SU-DHL-6 (cell line): ENCODE measurements at regions not wholly inside any gene's neighbourhood (a gene's known extent, or its start where the extent isn't known, plus 50 kb on each side); places are given as distances from the start of the nearest gene placed in this dataset.

Experiments
- H2AFZ ChIP-seq: fragments of 200-600 bp; sonication (generic); 2 replicates; pipeline ENCODE4 v1.6.1; 2014; ENCODE audit warnings: low read depth, mild to moderate bottlenecking, moderate library complexity, mixed read lengths, antibody characterized with exemption, low read length; ENCODE audit not compliant: severe bottlenecking
- H3F3A ChIP-seq: fragments of 200-600 bp; shearing (Covaris generic); 2 replicates; pipeline ENCODE4 v1.6.0; 2016; ENCODE audit warnings: antibody characterized with exemption, mild to moderate bottlenecking; ENCODE audit not compliant: insufficient read depth
- H3K27ac ChIP-seq: fragments of 200-600 bp; sonication (generic); 2 replicates; pipeline ENCODE4 v1.5.1; 2016; ENCODE audit warnings: low read depth, mild to moderate bottlenecking, low read length, moderate library complexity, mixed read lengths
- H3K27me3 ChIP-seq: fragments of 200-600 bp; sonication (generic), shearing (Covaris generic); 2 replicates; pipeline ENCODE4 v1.6.0; 2014; ENCODE audit warnings: mild to moderate bottlenecking, low read length
- H3K36me3 ChIP-seq: fragments of 200-600 bp; sonication (generic); 2 replicates; pipeline ENCODE4 v1.6.1; 2014; ENCODE audit warnings: mild to moderate bottlenecking, low read length, mixed read lengths
- H3K4me2 ChIP-seq: fragments of 300-600, 200-600 bp; shearing (Covaris generic), sonication (generic); 2 replicates; pipeline ENCODE4 v1.6.0; 2014; ENCODE audit warnings: low read length, low read depth, mild to moderate bottlenecking; ENCODE audit not compliant: poor library complexity, severe bottlenecking
- H3K4me3 ChIP-seq: fragments of 200-600 bp; sonication (generic); 2 replicates; pipeline ENCODE4 v1.5.1; 2014; ENCODE audit warnings: antibody characterized with exemption, low read length, mild to moderate bottlenecking, mixed read lengths; ENCODE audit not compliant: insufficient read depth, poor library complexity, severe bottlenecking
- H3K79me2 ChIP-seq: fragments of 200-600 bp; sonication (generic); 2 replicates; pipeline ENCODE4 v1.6.1; 2014; ENCODE audit warnings: mild to moderate bottlenecking, low read length, moderate library complexity; ENCODE audit not compliant: insufficient read depth
- H3K9ac ChIP-seq: fragments of 200-600 bp; sonication (generic); 2 replicates; pipeline ENCODE4 v1.7.0; 2014; ENCODE audit warnings: mild to moderate bottlenecking, low read length
- H3K9me2 ChIP-seq: fragments of 200-600 bp; sonication (generic); replicated peaks from 2 replicates; pipeline ENCODE4 v1.6.1; 2014; ENCODE audit warnings: low read length; ENCODE audit not compliant: insufficient read depth
- H3K9me3 ChIP-seq: fragments of 200-600 bp; sonication (generic); 2 replicates; pipeline ENCODE4 v1.6.1; 2014; ENCODE audit warnings: low read length, mixed read lengths; ENCODE audit not compliant: insufficient read depth
- H4K20me1 ChIP-seq: fragments of 200-600 bp; sonication (generic); 2 replicates; pipeline ENCODE4 v1.6.1; 2014; ENCODE audit warnings: low read depth, mild to moderate bottlenecking, antibody characterized with exemption, low read length, moderate library complexity, mixed read lengths
- CTCF ChIP-seq: fragments of 200-600 bp; sonication (generic); IDR thresholded peaks from one replicate; pipeline ENCODE4 v1.5.1; 2017; ENCODE audit warnings: antibody characterized with exemption, mild to moderate bottlenecking, low read length, moderate library complexity; ENCODE audit not compliant: insufficient read depth, poor library complexity, severe bottlenecking
- EZH2phosphoT487 ChIP-seq: fragments of 200-600 bp; sonication (generic), shearing (Covaris generic); conservative IDR thresholded peaks from 2 replicates; pipeline ENCODE4 v1.6.1; 2018; ENCODE audit warnings: mild to moderate bottlenecking, antibody characterized with exemption, low read length, moderate library complexity, mixed read lengths

GRCh38 chr2:225164401-225165050, 122.3 kb upstream of the DOCK10 start:
- TF ChIP-seq CTCF = no peak
- no peak for TF ChIP-seq EZH2phosphoT487
- H2AFZ ChIP-seq = no peak overlapping the region

GRCh38 chr2:225158360-225158759, 116.1 kb upstream of the DOCK10 start:
- H3K79me2 ChIP-seq = no peaks in the 10 kb centered on the region

More at GRCh38 chr2:225164401-225165050, 122.3 kb upstream of the DOCK10 start:
- Histone ChIP-seq H3K4me2 (no peak overlapping the region), H3K27me3 (no peaks in the 10 kb centered on the region), H3K9me3 (no peaks in the 10 kb centered on the region), H3K36me3 (no peaks in the 10 kb centered on the region), H3K9ac (no peak overlapping the region), H3K9me2 (no peaks in the 10 kb centered on the region), H3K27ac (no peak overlapping the region), H3F3A (no peaks in the 10 kb centered on the region), H3K4me3 (no peak overlapping the region), H4K20me1 (no peaks in the 10 kb centered on the region), H3K79me2 (no peaks in the 10 kb centered on the region)

GRCh38 chr2:225156853-225157451, 114.7 kb upstream of the DOCK10 start:
- Histone ChIP-seq H3K79me2 (no peaks in the 10 kb centered on the region), H3K9me3 (no peaks in the 10 kb centered on the region), H2AFZ (no peak overlapping the region), H3K4me3 (no peak overlapping the region), H3K27ac (no peak overlapping the region), H3K9ac (no peak overlapping the region), H3K4me2 (no peak overlapping the region), H3K36me3 (no peaks in the 10 kb centered on the region), H4K20me1 (no peaks in the 10 kb centered on the region), H3K9me2 (no peaks in the 10 kb centered on the region), H3F3A (no peaks in the 10 kb centered on the region), H3K27me3 (no peaks in the 10 kb centered on the region)
- TF ChIP-seq CTCF (no peak), EZH2phosphoT487 (no peak)

More at GRCh38 chr2:225158360-225158759, 116.1 kb upstream of the DOCK10 start:
- no peaks in the 10 kb centered on the region for H3K27me3 ChIP-seq
- no peaks in the 10 kb centered on the region for H3K36me3 ChIP-seq
- H3K4me3 ChIP-seq = no peak overlapping the region
- H3K4me2 ChIP-seq = no peak overlapping the region
- no peaks in the 10 kb centered on the region for H3F3A ChIP-seq
- TF ChIP-seq EZH2phosphoT487 (no peak), CTCF (no peak)
- no peaks in the 10 kb centered on the region for H3K9me3 ChIP-seq
- H3K9ac ChIP-seq = no peak overlapping the region
- no peaks in the 10 kb centered on the region for H3K9me2 ChIP-seq
- no peak overlapping the region for H3K27ac ChIP-seq
- H2AFZ ChIP-seq = no peak overlapping the region
- H4K20me1 ChIP-seq = no peaks in the 10 kb centered on the region
